HG03196 (cell line): ENCODE measurements at regions not wholly inside any gene's neighbourhood (a gene's known extent, or its start where the extent isn't known, plus 50 kb on each side); places are given as distances from the start of the nearest gene placed in this dataset.

Experiments
- ATAC-seq: cut with Tn5 transposase; IDR thresholded peaks from one replicate; pipeline ENCODE4 v1.9.1; 2021; ENCODE audit not compliant: unreplicated experiment

GRCh38 chr22:49140911-49141665 lies 686.6 kb downstream of the BRD1 start:
- ATAC-seq: no peak

DNA sequence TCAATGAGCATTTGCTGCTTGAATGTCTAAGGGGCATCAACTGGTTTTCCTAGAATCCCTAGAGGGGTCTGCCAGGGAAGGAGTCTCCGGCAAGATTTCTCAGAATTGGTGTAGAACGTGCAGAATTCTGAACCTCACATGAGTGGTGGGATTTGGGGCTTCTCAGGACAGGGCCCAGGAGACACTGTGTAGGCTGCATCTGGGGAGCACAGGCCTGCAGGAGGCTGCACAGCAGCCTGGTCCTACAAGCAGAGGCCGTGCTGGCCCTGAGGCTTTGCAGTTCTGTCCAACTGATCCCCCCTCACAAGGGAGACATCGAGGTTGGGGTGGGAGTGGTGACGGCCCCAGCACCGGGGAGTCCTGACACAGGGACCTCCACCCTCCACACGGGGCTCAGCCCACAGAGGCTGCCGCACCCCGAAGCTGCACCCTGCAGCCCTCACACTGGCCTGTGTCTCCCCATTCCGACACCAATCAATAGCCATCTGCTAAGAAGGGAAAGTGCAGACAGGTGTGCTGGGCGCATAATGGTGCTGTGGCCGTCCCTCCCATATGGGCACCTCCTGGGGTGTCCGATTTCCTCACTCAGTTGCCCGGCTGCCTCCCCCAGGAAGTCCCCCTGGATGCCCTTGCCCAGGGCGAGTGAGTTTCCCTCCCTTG lies 688.1 kb downstream of the BRD1 start:
- ATAC-seq: no peak

DNA sequence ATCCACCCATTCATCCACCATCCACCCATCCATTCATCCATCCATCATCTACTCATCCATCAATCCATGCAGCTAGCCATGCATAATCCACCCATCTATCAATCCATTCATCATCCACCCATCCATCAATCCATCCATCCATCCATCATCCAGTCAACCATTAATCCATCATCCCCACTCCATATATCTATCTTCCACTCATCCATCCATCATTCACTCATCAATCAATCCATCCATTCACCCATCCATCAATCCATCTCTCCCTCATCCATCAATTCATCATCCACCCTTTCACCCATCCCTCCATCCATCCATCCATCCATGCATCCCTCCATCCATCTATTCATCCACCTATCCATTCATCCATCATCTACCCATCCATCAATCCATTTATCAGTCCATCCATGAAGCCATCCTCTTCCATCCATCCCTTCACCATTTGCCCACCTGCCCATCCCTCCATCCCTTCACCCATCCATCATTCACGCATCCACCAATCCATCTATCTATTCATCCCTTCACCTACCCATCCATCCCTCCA lies 689.4 kb downstream of the BRD1 start:
- no peak for ATAC-seq

- no peak for ATAC-seq
These were observed 690.4 kb downstream of the BRD1 start for GRCh38 chr22:49137206-49137840.

DNA sequence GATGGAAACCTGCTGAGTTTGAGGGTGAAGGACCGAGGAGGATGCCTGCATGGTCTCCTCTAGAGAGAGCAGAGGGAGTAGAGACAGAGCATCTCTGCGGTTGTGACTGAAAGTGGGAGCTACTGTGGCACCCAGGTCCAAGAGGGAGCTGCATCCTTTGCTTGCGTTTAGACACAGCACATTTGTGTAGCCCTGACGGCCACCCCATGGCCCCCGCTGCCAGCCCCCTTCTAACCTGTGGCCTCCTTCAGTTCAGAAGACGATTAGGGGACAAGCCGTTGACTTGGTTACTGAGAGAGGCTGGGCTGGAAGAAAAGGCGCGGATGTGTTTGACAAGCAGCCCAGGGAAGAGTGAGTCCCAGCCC lies 690.9 kb downstream of the BRD1 start:
- ATAC-seq: no peak

DNA sequence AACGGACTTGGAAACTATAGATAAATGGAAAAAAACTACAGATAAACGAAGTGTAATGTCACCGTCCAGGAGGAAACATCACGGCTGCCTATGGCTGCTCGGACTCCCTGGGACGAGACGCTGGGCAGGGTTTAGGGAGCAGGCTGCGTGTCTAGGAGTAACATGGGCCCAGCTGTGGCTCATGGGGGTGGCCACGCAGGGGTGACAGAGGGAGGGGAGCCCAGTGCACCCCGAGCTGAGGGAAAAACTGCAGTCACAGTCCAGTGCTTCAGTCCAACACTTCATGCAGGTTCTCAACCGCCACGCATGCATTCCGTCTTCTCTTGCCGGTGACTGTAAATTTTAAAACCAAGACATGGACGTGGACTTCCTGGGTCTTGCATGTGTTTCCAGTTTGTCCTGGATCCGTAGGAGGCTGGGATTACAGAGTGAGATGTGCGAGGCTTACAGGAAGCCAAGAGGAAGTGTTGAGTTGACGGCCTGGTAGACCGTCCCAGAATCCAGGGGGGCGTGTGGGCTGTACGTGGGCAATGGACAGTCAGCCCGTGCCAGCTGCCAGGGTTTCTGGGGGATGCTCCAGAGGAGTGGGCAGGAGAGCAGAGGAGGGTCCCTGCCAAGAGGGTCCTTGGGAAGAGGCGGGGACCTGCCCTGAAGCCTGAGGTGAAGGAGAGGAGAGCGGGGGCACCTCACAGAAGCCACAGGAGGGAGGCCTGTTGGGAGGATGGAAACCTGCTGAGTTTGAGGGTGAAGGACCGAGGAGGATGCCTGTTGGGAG lies 691.4 kb downstream of the BRD1 start:
- no peak for ATAC-seq

GRCh38 chr22:49134076-49134475 lies 693.6 kb downstream of the BRD1 start:
- no peak for ATAC-seq

DNA sequence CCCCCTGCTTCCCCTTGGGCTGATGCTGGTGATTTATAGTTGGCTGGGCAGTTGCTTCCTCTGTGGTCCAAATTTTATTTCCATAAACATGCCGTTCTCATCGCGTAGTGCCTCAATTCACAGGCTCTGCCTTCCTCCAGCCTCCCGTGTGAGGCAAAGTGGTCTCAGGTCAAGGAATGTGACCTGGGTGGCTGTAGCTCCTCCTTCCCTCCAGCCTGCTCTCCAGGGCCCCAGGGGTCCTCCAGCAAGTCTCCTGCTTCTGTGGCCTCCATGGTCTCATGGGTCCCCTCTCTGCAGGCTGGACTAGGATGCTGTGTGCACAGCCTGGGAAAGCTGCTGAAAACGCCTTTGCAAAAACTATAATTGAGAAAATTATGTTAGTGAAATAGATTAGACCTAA lies 694.1 kb downstream of the BRD1 start:
- ATAC-seq: no peak

DNA sequence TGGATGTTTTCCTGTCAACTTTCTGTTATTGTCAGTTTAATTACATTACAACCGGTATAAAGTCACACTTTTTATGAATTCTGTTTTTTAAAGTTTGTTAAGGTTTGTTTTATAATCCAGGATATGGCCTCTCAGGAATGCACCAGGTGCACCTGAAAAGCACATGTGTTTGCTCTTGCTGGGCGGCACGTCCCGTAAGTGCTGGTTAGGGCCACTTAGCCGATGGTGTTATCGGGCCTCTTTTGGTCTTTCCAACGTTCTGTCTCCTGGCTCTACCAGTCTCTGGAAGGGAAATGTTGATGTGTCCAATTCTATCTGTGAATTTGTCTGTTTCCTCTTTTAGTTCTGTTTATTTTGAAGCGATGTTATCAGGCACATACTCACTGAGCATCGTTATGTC lies 695.7 kb downstream of the BRD1 start:
- no peak for ATAC-seq

DNA sequence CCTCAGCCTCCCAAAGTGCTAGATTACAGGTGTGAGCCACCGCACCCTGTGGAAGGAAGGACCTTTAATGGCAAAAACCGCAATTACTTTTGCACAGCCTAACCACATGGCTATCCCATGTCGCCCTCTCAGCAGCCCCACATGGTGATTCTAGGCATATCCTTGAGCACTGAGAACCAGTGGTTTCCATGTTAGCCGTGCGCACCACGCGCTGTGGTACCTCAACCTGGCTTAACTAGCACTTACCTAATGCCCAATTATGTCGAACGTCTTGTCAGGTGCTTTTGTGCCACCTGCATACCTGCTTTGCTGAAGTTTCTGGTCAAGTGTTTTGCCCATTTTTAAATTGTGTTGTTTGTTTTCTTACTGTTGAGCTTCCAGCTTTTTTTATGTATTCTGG lies 697.9 kb downstream of the BRD1 start:
- ATAC-seq: no peak

DNA sequence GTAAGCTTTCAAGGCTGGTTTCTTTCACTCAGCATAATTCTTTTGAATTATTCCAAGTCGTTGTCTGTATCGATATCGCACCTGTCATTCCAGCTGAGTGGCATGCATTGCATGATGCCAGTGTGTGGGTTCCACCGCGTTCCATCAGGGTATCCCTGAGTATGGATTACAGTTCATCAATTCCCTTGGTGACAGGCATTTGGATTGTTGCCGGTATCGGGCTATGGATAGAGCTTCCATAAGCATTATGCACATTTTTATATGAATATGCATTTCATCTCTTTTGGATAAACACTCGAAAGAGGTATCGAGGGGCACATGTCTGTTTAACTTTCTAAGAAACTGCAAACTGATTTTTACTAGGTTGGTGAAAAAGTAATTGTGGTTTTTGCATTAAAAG lies 698.8 kb downstream of the BRD1 start:
- no peak for ATAC-seq

- ATAC-seq: no peak
These were observed 703.1 kb downstream of the BRD1 start for GRCh38 chr22:49124608-49125007.

GRCh38 chr22:49123621-49124192 lies 704.0 kb downstream of the BRD1 start:
- no peak for ATAC-seq

GRCh38 chr22:49119551-49119952 lies 708.1 kb downstream of the BRD1 start:
- no peak for ATAC-seq

DNA sequence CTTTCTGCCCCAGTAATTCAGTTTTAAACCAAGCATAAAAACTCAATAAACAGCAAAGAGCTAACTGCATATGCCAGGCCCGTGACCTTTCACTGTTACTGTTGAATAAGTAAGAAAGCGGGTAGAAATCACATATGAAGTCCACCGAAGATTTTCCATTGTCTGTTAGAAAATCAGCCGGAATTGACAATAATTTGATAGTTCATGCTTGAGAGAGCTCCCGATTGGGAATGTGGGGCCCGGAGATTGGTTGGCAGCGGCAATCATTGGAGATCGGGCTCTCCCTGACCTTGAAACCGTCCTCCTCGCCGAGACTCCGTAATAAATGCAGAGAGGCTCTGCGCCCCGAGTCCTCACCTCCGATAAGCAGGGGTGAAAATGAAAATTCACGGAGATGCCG lies 709.6 kb downstream of the BRD1 start:
- ATAC-seq: no peak

DNA sequence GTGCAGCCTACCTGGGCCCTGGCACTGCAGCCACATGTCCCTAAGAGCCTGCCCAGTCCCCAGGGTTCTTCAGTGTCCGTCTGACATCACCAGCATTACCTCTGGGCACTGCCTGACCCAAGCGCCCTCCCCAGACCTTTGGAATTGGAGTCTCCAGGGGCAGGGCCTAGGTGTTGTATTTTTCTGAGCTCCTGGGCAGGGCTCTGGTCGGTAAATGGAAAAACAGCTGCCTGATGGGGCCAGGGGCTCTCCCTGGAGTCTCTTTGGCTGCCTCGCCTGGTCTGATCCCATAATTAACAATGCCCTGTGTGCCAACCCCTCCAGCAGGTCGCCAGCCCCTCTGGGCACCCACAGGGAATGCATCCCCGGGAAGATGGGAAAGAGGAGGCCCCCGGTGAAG lies 710.2 kb downstream of the BRD1 start:
- no peak for ATAC-seq

- no peak for ATAC-seq
These were observed 711.1 kb downstream of the BRD1 start for GRCh38 chr22:49116486-49117120.

DNA sequence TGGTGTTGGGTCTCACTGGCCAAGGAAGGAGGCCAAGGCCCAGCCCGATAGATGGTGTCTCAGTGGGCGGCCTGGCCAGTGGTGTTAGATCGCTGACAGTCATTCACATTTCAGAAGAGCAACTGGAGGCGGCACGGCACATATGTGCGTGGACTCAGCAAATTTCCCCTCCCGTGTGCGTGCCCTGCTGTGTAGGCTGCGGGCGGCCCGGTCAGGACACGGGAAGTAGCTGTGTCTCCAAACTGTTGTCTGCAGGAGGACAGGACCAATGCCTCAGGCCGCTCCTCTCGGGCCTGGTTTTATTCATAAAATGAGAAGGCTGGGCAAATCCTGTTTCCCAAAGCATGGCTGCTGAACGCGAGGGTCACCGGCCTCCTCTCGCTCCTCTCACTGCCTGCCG lies 711.7 kb downstream of the BRD1 start:
- no peak for ATAC-seq

DNA sequence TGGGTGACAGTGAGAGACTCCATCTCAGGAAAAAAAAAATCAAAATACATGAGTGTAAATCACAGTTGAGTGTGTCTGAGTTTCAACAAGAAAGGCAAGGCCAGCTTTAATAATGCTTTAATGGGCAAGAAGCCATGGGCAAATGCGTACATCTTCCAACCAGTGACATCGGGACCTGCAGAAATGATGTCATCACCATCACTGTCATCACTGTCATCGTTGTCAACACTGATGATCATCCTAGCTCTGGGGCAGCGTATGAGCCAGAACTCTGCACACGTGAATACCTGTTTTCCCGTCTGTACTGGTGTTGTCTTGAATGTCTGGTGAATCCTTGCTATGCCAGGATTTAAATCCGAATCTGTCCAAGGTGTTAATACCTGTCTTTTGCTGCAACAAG lies 712.5 kb downstream of the BRD1 start:
- ATAC-seq: no peak

DNA sequence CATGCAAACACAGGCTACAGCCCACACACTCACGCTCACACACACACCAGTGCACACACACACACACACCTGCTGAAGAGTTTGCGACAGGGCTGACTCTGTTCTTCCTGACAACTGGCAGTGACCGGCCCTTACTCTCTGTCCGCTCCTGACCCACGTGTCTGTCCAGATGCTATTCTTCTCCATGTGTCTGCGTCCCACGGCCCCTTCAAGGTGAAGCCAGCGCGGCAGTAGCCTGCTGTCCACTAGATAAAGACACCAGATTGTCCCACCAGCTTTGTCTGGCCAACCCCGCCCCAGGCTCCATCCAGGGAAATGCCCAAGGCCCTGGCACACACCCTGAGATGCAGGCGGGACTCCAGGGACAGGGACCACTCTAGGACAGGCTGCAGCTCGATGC lies 713.9 kb downstream of the BRD1 start:
- no peak for ATAC-seq
